Bronchial epithelial cell (primary cell): ENCODE measurements at regions not wholly inside any gene's neighbourhood (a gene's known extent, or its start where the extent isn't known, plus 50 kb on each side); places are given as distances from the start of the nearest gene placed in this dataset.
"Not testable (repeated sequence)": the region's sequence is repeated elsewhere in the genome, so short reads cannot be mapped to it uniquely, and the experiment has no call there.

Source experiments
- DNase-seq: peaks from one replicate; pipeline ENCODE4 v3.0.0-alpha.2; 2010; ENCODE audit warnings: low read depth
- FAIRE-seq: peaks from 2 replicates; lab custom pipeline; 2011; peaks lifted over from hg19 to GRCh38; lab: Jason Lieb, UNC
- H3K27me3 ChIP-seq: 2 replicates; pipeline ENCODE4 v1.5.1; 2011; ENCODE audit warnings: low read length; ENCODE audit not compliant: control insufficient read depth, insufficient read depth
- H3K36me3 ChIP-seq: 2 replicates; pipeline ENCODE4 v1.5.1; 2011; ENCODE audit warnings: low read length; ENCODE audit not compliant: control insufficient read depth, insufficient read depth
- H3K4me3 ChIP-seq: 2 replicates; pipeline ENCODE4 v1.5.1; 2011; ENCODE audit warnings: mild to moderate bottlenecking, low read depth, low read length, control low read depth
- CTCF ChIP-seq: IDR thresholded peaks from 2 replicates; pipeline ENCODE4 v1.5.1; 2011; ENCODE audit warnings: mild to moderate bottlenecking, moderate library complexity, low read length, control low read depth, inconsistent platforms; ENCODE audit not compliant: insufficient read depth, severe bottlenecking

- TF ChIP-seq CTCF: no peak
- Histone ChIP-seq H3K4me3 (no peak overlapping the region), H3K27me3 (no peaks in the 10 kb centered on the region), H3K36me3 (no peaks in the 10 kb centered on the region)
- FAIRE-seq (no peak), DNase-seq (no peak)
Observed at GRCh38 chr2:78811955-78812610, 213.4 kb upstream of the REG3G start.

GRCh38 chr2:78814331-78814986, 211.0 kb upstream of the REG3G start:
- Histone ChIP-seq H3K4me3 (no peak overlapping the region), H3K36me3 (no peaks in the 10 kb centered on the region), H3K27me3 (no peaks in the 10 kb centered on the region)
- no peak for TF ChIP-seq CTCF
- no peak for FAIRE-seq
- no peak for DNase-seq

GRCh38 chr2:78817430-78817829, 208.1 kb upstream of the REG3G start:
- no peak for FAIRE-seq
- Histone ChIP-seq H3K36me3 (no peaks in the 10 kb centered on the region), H3K27me3 (no peaks in the 10 kb centered on the region), H3K4me3 (no peak overlapping the region)
- no peak for TF ChIP-seq CTCF
- no peak for DNase-seq

- Histone ChIP-seq H3K27me3 (no peaks in the 10 kb centered on the region), H3K36me3 (no peaks in the 10 kb centered on the region), H3K4me3 (no peak overlapping the region)
- no peak for TF ChIP-seq CTCF
- DNase-seq (no peak), FAIRE-seq (no peak)
Observed at GRCh38 chr2:78832481-78832880, 193.0 kb upstream of the REG3G start.

- H3K27me3 ChIP-seq: no peaks in the 10 kb centered on the region
- H3K4me3 ChIP-seq: no peak overlapping the region
- no peak for FAIRE-seq
- no peak for TF ChIP-seq CTCF
- no peaks in the 10 kb centered on the region for H3K36me3 ChIP-seq
- DNase-seq: no peak
Observed at GRCh38 chr2:78839259-78839658, 186.2 kb upstream of the REG3G start.

GRCh38 chr2:78840311-78840710, 185.2 kb upstream of the REG3G start:
- H3K27me3 ChIP-seq, H3K4me3 ChIP-seq, DNase-seq, H3K36me3 ChIP-seq, FAIRE-seq: not testable (repeated sequence)
